ENCODE measurements at regions not wholly inside any gene's neighbourhood (a gene's known extent, or its start where the extent isn't known, plus 50 kb on each side); places are given as distances from the start of the nearest gene placed in this dataset.

GRCh38 chr7:12069757-12070156, 141.3 kb upstream of the TMEM106B start:
- DNase-seq (ENCODE audit: low read depth), result no peak
- no peak overlapping the region for H3K4me3 ChIP-seq (ENCODE audit: control insufficient read depth, low read depth, low read length)
- no peak for TF ChIP-seq CTCF (conservative IDR thresholded peaks at IDR 0.05; ENCODE audit: control insufficient read depth, insufficient read depth, low read depth, low read length)

- TF ChIP-seq CTCF (conservative IDR thresholded peaks at IDR 0.05; ENCODE audit: control insufficient read depth, insufficient read depth, low read depth, low read length), result no peak
These were observed 136.2 kb upstream of the TMEM106B start for GRCh38 chr7:12074889-12075288.

GRCh38 chr7:12080006-12080405, 131.1 kb upstream of the TMEM106B start:
- TF ChIP-seq CTCF (conservative IDR thresholded peaks at IDR 0.05; ENCODE audit: control insufficient read depth, insufficient read depth, low read depth, low read length), result no peak
- DNase-seq (ENCODE audit: low read depth), result no peak
- H3K4me3 ChIP-seq (ENCODE audit: control insufficient read depth, low read depth, low read length), result no peak overlapping the region

More at GRCh38 chr7:12074889-12075288, 136.2 kb upstream of the TMEM106B start:
- H3K4me3 ChIP-seq (ENCODE audit: control insufficient read depth, low read depth, low read length), result no peak overlapping the region
- no peak for DNase-seq (ENCODE audit: low read depth)

GRCh38 chr7:12085516-12085915, 125.6 kb upstream of the TMEM106B start:
- DNase-seq (ENCODE audit: low read depth), result no peak
- TF ChIP-seq CTCF (conservative IDR thresholded peaks at IDR 0.05; ENCODE audit: control insufficient read depth, insufficient read depth, low read depth, low read length), result no peak
- no peak overlapping the region for H3K4me3 ChIP-seq (ENCODE audit: control insufficient read depth, low read depth, low read length)

- H3K4me3 ChIP-seq (ENCODE audit: control insufficient read depth, low read depth, low read length), result no peak overlapping the region
- no peak for DNase-seq (ENCODE audit: low read depth)
- no peak for TF ChIP-seq CTCF (conservative IDR thresholded peaks at IDR 0.05; ENCODE audit: control insufficient read depth, insufficient read depth, low read depth, low read length)
These were observed 120.9 kb upstream of the TMEM106B start for GRCh38 chr7:12089951-12090756.

- H3K4me3 ChIP-seq (ENCODE audit: control insufficient read depth, low read depth, low read length), result no peak overlapping the region
- DNase-seq (ENCODE audit: low read depth), result no peak
- no peak for TF ChIP-seq CTCF (conservative IDR thresholded peaks at IDR 0.05; ENCODE audit: control insufficient read depth, insufficient read depth, low read depth, low read length)
These were observed 120.3 kb upstream of the TMEM106B start for GRCh38 chr7:12090757-12091221.

Data from fibroblast of mammary gland (primary cell).